ENCODE measurements at regions not wholly inside any gene's neighbourhood (a gene's known extent, or its start where the extent isn't known, plus 50 kb on each side); places are given as distances from the start of the nearest gene placed in this dataset.
A peak's percentile ranks its signal among the peaks of the same experiment; 100 is the strongest.

DNA sequence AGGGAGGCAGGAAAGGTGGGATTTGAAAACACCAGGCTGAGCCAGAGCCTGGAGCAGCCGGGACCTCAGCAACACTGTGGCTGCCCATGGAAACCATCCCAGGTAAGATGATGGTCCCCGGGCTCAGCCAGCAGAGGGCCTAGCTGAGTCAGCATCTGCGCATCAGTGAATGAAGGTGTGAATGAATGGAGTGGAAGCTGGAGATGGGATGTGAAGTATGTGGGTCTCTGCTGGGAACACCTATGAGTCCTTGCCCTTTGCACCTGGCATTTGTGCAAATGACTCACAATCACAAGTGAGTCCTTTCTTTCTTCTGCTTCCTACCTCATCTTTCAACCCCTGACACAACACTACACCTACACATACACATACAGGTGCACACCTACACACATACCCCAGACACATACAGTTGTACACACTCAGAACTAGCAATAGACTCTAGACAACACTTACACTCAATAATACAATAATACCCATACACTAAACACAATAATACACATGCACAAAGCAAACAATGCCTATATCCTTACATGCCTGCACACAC lies 62.8 kb upstream of the PRDM11 start:
- no peak for DNase-seq (ENCODE audit: extremely low read depth in 1 of 11, low read depth in 9 of 11, low spot score in 4 of 11)

DNA sequence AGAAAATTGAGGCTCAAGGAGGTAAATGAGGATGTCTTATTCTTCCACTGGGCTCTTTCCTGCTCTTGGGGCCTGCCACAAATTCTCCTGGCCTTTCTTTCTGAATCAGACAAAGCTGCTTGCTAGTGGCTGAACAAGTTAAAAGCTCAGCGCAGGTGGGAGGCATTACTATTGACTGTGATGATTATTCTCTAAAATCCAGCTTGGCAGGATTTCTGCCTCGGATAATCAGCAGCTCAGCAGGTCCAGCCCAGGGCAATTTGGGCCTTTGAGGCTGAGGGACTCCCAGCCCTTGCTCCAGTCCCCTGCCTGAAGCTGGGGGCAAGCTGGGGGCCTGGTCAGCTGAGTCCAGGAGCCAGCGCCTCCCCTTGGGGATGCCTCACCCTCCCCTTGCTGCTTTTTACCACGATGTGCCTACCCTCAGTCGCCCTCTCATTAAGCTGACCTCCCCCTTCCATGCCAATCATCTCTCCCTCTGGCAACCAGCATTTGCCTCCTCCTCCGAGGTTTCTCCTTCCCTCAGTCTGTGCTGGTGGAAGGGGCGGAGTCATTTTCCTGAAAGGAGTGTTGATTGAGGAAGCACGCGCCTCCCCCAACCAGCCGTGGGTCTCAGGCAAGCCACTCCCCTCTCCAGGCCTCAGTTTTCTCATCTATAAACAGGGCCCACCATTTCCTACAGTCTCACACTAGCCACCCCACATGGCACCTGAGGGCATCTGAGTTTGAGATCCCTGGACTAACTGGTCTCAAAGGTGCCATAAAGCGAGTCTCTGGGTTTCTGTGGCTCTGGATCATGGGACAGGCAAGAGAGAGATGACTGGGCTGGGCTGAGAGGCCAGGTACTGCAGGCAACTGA lies 60.6 kb upstream of the PRDM11 start:
- no peak for DNase-seq (ENCODE audit: extremely low read depth in 1 of 11, low read depth in 9 of 11, low spot score in 4 of 11)

DNA sequence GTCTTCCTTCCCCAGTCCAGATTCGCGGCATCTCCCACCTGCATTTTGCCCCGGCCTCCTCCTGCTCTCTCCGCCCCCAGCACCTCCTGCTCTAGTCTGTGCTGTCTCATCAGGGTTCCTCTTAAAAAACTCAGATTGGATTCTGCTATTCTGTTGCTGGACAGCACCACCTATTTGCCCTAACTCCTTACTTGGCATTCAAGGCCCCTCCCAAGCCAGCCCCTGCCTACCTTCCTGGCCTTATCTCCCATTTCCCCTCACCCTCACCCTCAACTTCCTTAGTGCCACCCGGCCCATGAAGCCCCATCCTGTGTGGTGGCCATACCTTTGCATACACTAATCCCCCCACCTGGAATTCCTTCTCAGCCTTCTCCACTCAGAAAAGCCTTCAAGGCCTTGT lies 59.9 kb upstream of the PRDM11 start:
- DNase-seq (ENCODE audit: extremely low read depth in 1 of 11, low read depth in 9 of 11, low spot score in 4 of 11) = no peak

DNA sequence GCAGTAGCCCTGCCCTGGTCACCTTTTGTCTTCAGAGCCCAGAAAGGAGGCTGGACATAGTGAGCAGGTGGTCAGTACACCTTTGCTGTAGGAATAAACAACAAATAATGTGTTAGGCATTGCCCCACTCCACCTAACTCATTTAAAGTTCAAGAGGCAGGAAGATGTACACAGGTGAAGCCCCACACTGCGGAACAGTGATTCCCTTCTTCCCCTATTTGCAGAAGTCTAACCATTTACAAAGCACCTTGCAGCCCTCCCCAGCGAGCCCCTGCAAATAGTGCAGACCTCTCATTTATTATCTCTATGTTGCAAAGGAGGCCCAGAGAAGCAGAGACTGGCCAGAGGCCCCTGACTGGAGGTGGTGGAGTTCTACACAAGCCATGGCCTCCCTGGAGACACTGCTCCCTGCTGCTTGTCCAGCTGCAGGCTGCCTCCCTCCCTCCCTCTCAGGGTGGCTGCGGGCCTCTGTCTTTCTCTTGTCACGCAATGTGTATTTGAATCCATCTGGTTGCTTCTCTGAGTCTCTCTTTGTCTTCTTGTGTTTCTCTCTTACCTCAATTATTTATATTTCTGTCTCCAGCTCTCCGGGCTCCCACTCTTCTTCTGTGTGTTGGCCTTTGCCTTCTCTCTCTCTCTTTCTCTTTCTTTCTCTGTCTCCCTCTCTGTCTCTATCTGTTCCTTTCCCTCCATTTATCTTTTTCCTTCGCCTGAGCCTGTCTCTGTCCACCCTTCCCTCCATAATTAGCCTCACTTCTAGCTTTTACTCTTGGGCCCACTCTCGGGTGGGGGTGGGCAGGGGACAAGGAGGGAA lies 59.1 kb upstream of the PRDM11 start:
- DNase-seq (ENCODE audit: extremely low read depth in 1 of 11, low read depth in 9 of 11, low spot score in 4 of 11) = no peak

- no peak for DNase-seq (ENCODE audit: extremely low read depth in 1 of 11, low read depth in 9 of 11, low spot score in 4 of 11)
Observed at GRCh38 chr11:45087900-45088160, 58.6 kb upstream of the PRDM11 start.

- DNase-seq (ENCODE audit: extremely low read depth in 1 of 11, low read depth in 9 of 11, low spot score in 4 of 11) = no peak
Observed at GRCh38 chr11:45089251-45089650, 57.2 kb upstream of the PRDM11 start.

- no peak for DNase-seq (ENCODE audit: extremely low read depth in 1 of 11, low read depth in 9 of 11, low spot score in 4 of 11)
Observed at GRCh38 chr11:45089676-45090499, 56.6 kb upstream of the PRDM11 start.

GRCh38 chr11:45090607-45091006 lies 55.8 kb upstream of the PRDM11 start:
- no peak for DNase-seq (ENCODE audit: extremely low read depth in 1 of 11, low read depth in 9 of 11, low spot score in 4 of 11)

DNA sequence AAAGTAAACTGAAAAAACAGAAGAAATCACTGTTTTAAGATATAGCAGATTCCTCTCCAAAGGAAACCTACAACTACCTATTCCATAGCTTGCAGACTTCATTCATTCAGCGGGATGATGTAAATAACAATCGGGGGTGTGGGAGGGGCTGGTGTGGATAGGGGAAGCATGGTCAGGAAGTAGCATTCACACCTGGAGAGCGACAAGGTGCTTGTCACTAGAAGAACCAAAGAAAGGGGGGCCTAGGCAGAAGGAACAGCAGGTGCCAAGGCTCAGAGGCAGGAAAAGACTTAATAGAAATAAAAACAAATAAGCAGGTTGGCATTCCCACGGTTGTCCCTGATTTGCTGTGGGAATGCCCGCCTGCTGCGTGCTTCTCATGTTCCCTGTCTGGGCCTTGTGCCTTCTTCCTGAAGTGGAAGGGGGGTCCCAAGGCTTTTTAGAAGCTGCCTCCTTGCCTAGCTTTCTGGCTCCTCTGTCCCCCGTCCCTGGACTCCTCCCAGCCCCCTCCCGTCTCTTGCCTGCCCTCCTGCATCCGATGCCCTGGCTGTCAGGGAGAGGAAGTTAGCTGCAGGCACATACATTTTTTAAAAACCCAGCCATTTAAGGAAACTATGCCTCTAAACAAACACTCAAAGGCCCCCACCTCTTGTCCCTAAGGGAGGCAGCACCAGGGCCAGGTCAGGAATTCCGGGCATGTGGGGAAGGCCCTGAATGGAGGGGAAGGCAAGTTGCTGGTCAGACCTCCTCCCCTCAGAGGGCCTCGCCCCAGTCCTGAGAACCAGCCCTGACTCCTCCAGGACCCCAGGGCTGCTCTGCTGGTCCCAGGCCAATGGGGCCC lies 54.7 kb upstream of the PRDM11 start:
- DNase-seq (ENCODE audit: extremely low read depth in 1 of 11, low read depth in 9 of 11, low spot score in 4 of 11) = peak in 1 of 11 donors; percentile 32

GRCh38 chr11:45092404-45092785 lies 54.0 kb upstream of the PRDM11 start:
- DNase-seq (ENCODE audit: extremely low read depth in 1 of 11, low read depth in 9 of 11, low spot score in 4 of 11) = no peak

DNA sequence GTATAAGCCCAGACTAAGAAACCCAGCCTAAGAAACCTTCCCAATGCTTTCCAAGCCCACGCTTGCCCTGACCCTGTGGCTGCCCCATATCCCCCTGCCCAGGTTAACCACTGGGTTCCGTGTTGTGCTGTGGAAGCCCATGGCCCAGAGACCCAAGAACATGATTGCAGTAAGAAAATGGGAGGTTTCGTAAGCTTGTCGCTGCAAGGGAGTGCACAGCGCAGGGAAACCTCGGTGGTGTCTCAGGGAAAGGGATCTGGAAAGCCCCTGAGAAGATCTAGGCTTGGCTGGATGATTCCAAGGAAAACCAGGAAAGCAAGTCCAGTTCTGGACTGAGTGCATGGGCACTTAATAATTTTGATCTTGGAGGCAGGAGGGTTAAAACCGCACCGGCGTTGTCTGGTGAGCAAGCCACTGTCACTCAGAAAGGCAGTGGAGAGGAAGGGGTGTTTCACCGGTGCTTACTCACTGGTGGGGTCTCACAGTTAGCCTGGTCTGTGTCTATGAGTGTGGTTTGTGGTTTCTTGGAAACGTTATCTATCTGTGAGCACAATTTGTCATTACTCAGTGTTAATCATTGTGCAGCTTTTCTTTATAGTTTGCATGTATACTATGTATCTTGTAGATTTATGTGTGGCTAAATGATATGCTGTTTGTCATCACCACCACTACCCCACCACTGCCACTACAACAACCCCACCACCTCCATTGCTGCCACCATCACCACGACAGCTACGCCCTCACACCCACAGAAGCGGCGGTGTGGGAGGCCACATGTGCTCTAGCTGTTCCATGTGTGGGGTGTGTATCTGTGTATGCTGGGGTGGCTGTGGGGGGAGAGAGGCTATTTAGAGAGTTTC lies 53.3 kb upstream of the PRDM11 start:
- DNase-seq (ENCODE audit: extremely low read depth in 1 of 11, low read depth in 9 of 11, low spot score in 4 of 11) = no peak

DNA sequence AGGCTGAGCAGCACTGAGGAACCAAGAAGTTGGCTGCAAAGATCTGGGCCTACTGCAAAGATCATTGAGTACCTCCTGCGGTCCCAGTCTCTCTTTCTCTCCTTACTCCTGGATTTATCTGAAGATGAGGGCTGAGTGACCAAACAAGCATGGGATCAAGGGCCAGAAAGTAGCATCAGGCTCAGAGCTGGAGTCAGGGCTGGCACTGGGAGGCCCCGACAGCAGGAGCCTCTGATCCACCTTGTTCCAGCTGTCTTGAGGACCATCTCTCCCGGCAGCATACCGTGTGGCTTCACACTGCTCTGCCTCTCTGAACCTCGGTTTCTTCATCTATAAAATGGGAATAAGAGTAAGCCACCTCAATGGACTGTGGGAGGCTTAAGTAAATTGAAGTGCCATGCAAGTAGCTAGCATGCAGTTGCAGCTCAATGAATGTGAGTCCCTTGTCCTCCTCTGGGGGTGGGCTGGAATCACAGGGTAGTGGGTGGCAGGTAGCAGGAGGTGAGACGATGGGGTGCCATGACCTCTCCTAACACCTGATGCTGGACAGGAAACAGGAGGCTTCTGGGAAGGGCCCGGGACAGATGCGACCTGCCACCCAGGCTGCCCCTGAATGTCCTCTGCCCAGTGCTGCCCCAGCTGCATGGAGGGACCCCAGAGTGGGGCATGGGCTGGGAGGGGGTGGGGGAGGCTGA lies 52.5 kb upstream of the PRDM11 start:
- no peak for DNase-seq (ENCODE audit: extremely low read depth in 1 of 11, low read depth in 9 of 11, low spot score in 4 of 11)

GRCh38 chr11:45094958-45095690 lies 51.3 kb upstream of the PRDM11 start:
- no peak for DNase-seq (ENCODE audit: extremely low read depth in 1 of 11, low read depth in 9 of 11, low spot score in 4 of 11)

DNA sequence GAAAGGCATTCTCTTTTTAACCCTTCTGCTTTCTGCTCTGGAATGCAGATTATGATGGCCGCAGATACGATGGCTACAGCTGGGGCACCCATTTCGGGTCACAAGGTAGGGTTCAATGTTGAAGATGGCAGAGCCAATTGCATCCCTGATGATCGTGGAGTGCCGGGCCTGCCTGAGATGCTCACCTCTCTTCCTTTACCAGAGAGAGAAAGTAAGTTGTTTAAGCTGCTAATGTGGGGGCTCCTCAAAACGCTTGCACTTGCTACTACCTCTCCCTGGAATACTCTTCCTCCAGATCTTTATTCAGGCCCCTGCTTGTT lies 50.8 kb upstream of the PRDM11 start:
- DNase-seq (ENCODE audit: extremely low read depth in 1 of 11, low read depth in 9 of 11, low spot score in 4 of 11) = no peak

DNA sequence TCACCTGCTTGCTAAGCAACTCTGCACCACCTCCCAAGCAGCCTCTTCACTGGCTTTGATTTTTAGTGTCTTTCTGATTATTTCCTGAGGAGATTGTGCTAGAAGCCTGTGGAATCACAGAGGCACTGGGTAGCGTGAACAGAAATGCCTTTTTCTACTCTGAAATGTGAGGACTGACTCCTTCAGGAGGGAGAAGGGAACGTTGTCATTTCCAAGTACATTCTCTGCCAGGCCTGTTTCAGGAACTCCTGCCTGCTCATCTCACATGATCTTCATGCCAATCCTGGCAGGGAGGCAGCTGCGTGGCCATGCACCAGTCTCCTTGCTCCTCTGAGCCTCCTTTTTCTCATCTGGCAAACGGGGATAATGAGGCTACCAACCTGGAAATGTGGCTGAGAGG lies 49.8 kb upstream of the PRDM11 start:
- DNase-seq (ENCODE audit: extremely low read depth in 1 of 11, low read depth in 9 of 11, low spot score in 4 of 11) = no peak
